H9 (cell line): ENCODE measurements at regions not wholly inside any gene's neighbourhood (a gene's known extent, or its start where the extent isn't known, plus 50 kb on each side); places are given as distances from the start of the nearest gene placed in this dataset.

Experiments used
- DNase-seq: peaks from one replicate; pipeline ENCODE4 v3.0.0-alpha.2; 2017
- H2AFZ ChIP-seq: one replicate; pipeline ENCODE4 v1.6.1; 2013; ENCODE audit warnings: mild to moderate bottlenecking, low read length, control low read depth, moderate library complexity
- H2AK5ac ChIP-seq: 2 replicates; pipeline ENCODE4 v1.6.1; 2013; ENCODE audit warnings: low read length, control low read depth, mixed read lengths; ENCODE audit not compliant: insufficient read length
- H2BK120ac ChIP-seq: one replicate; pipeline ENCODE4 v1.6.1; 2013; ENCODE audit warnings: low read depth, mild to moderate bottlenecking, low read length, control low read depth, inconsistent platforms; ENCODE audit not compliant: poor library complexity, severe bottlenecking
- H2BK12ac ChIP-seq: 2 replicates; pipeline ENCODE4 v1.6.1; 2013; ENCODE audit warnings: low read length, control low read depth, mixed read lengths, low read depth; ENCODE audit not compliant: insufficient read length
- H2BK15ac ChIP-seq: 2 replicates; pipeline ENCODE4 v1.6.1; 2013; ENCODE audit warnings: low read depth, low read length, control low read depth
- H2BK20ac ChIP-seq: one replicate; pipeline ENCODE4 v1.6.1; 2013; ENCODE audit warnings: low read depth, mild to moderate bottlenecking, low read length, control low read depth, inconsistent platforms; ENCODE audit not compliant: poor library complexity, severe bottlenecking
- H2BK5ac ChIP-seq: 2 replicates; pipeline ENCODE4 v1.6.1; 2013; ENCODE audit warnings: low read length, control low read depth, mixed read lengths; ENCODE audit not compliant: insufficient read length
- H3K14ac ChIP-seq: 2 replicates; pipeline ENCODE4 v1.6.1; 2013; ENCODE audit warnings: low read length, control low read depth; ENCODE audit not compliant: insufficient read depth
- H3K18ac ChIP-seq: 2 replicates; pipeline ENCODE4 v1.6.1; 2013; ENCODE audit warnings: low read depth, mild to moderate bottlenecking, mixed read lengths, low read length, control low read depth; ENCODE audit not compliant: insufficient read length
- H3K23ac ChIP-seq: 2 replicates; pipeline ENCODE4 v1.6.1; 2013; ENCODE audit warnings: low read length, control low read depth, mixed read lengths, low read depth; ENCODE audit not compliant: insufficient read length
- H3K23me2 ChIP-seq: 2 replicates; pipeline ENCODE4 v1.6.1; 2013; ENCODE audit warnings: low read depth, mild to moderate bottlenecking, mixed read lengths, low read length, control low read depth; ENCODE audit not compliant: insufficient read length, poor library complexity, severe bottlenecking
- H3K27ac ChIP-seq: 2 replicates; pipeline ENCODE4 v1.5.1; 2013; ENCODE audit warnings: low read length, control low read depth, mixed read lengths, low read depth; ENCODE audit not compliant: insufficient read length
- H3K27me3 ChIP-seq: 2 replicates; pipeline ENCODE4 v1.6.1; 2013; ENCODE audit warnings: low read length, control low read depth, inconsistent platforms; ENCODE audit not compliant: insufficient read depth
- H3K4ac ChIP-seq: 2 replicates; pipeline ENCODE4 v1.6.1; 2013; ENCODE audit warnings: low read depth, mild to moderate bottlenecking, control low read depth, inconsistent platforms, low read length, moderate library complexity
- H3K4me1 ChIP-seq: 2 replicates; pipeline ENCODE4 v1.6.1; 2013; ENCODE audit warnings: low read length, control low read depth, inconsistent platforms; ENCODE audit not compliant: insufficient read depth
- H3K4me2 ChIP-seq: 2 replicates; pipeline ENCODE4 v1.6.1; 2013; ENCODE audit warnings: low read length, control low read depth, mixed read lengths; ENCODE audit not compliant: insufficient read length, insufficient read depth
- H3K56ac ChIP-seq: 2 replicates; pipeline ENCODE4 v1.6.1; 2013; ENCODE audit warnings: low read depth, mild to moderate bottlenecking, mixed read lengths, low read length, control low read depth; ENCODE audit not compliant: insufficient read length
- H3K79me1 ChIP-seq: 2 replicates; pipeline ENCODE4 v1.6.1; 2013; ENCODE audit warnings: low read depth, mild to moderate bottlenecking, moderate library complexity, low read length, control low read depth, inconsistent platforms; ENCODE audit not compliant: insufficient read depth, poor library complexity, severe bottlenecking
- H3K79me2 ChIP-seq: 2 replicates; pipeline ENCODE4 v1.6.1; 2013; ENCODE audit warnings: low read length, control low read depth, inconsistent platforms; ENCODE audit not compliant: insufficient read depth
- H3K9ac ChIP-seq: 2 replicates; pipeline ENCODE4 v1.6.1; 2013; ENCODE audit warnings: low read length, control low read depth, mixed read lengths; ENCODE audit not compliant: insufficient read length; ENCODE audit errors: extremely low read depth
- H3K9me3 ChIP-seq: one replicate; pipeline ENCODE4 v1.6.1; 2013; ENCODE audit warnings: low read depth, low read length, inconsistent platforms; ENCODE audit not compliant: control insufficient read depth
- H3T11ph ChIP-seq: one replicate; pipeline ENCODE4 v1.6.1; 2013; ENCODE audit warnings: mild to moderate bottlenecking, low read length, control low read depth, inconsistent platforms
- H4K20me1 ChIP-seq: one replicate; pipeline ENCODE4 v1.6.1; 2013; ENCODE audit not compliant: control insufficient read depth, insufficient read length, insufficient read depth
- H4K5ac ChIP-seq: 2 replicates; pipeline ENCODE4 v1.6.1; 2013; ENCODE audit warnings: low read depth, mild to moderate bottlenecking, mixed read lengths, low read length, control low read depth; ENCODE audit not compliant: insufficient read length
- H4K8ac ChIP-seq: replicated peaks from 2 replicates; pipeline ENCODE4 v1.6.1; 2013; ENCODE audit warnings: low read length, control low read depth, mixed read lengths, low read depth; ENCODE audit not compliant: insufficient read length
- H4K91ac ChIP-seq: 2 replicates; pipeline ENCODE4 v1.6.1; 2013; ENCODE audit warnings: low read depth, mild to moderate bottlenecking, moderate library complexity, mixed read lengths, low read length, control low read depth; ENCODE audit not compliant: insufficient read length
- H3K27ac Mint-ChIP-seq, 3 experiments: 2 replicates in 2 of 3; 3 replicates in 1 of 3; pipeline ENCODE4 v1.8.0; 2020 to 2021; ENCODE audit warnings: mixed read lengths in 3 of 3, mild to moderate bottlenecking in 1 of 3, moderate library complexity in 1 of 3
- H3K27me3 Mint-ChIP-seq: 2 replicates; pipeline ENCODE4 v1.8.0; 2021; ENCODE audit warnings: low read depth, mild to moderate bottlenecking, moderate library complexity, mixed read lengths
- H3K36me3 Mint-ChIP-seq, 3 experiments: 2 replicates in 2 of 3; 3 replicates in 1 of 3; pipeline ENCODE4 v1.8.0; 2020 to 2021; ENCODE audit warnings: low read depth in 3 of 3, mixed read lengths in 3 of 3; ENCODE audit not compliant: insufficient read depth in 1 of 3
- H3K4me1 Mint-ChIP-seq, 2 experiments: 2 replicates each; pipeline ENCODE4 v1.8.0; 2020; ENCODE audit warnings: mixed read lengths in 2 of 2
- H3K4me3 Mint-ChIP-seq, 2 experiments: 2 replicates in 1 of 2; 3 replicates in 1 of 2; pipeline ENCODE4 v1.8.0; 2020 to 2021; ENCODE audit warnings: mild to moderate bottlenecking in 2 of 2, mixed read lengths in 2 of 2, moderate library complexity in 1 of 2
- H3K9me3 Mint-ChIP-seq, 2 experiments: 2 replicates in 1 of 2; 3 replicates in 1 of 2; pipeline ENCODE4 v1.8.0; 2020; ENCODE audit warnings: mild to moderate bottlenecking in 2 of 2, mixed read lengths in 2 of 2, moderate library complexity in 1 of 2
- CTCF ChIP-seq: fragments of 200-600 bp; sonication (generic); conservative IDR thresholded peaks from 3 replicates; pipeline ENCODE4 v1.8.0; 2021; ENCODE audit warnings: antibody characterized with exemption, mild to moderate bottlenecking
- WGBS: extraction: QIAGEN DNeasy Blood & Tissue Kit; methylation state at CpG from one replicate; pipeline ENCODE4 v1.1.7; 2013; ENCODE audit warnings: missing lambda C conversion rate, low lambda C conversion rate, mixed read lengths; ENCODE audit not compliant: insufficient read length; ENCODE audit errors: extremely low coverage; 5-methylcytosine and 5-hydroxymethylcytosine counted together

DNA sequence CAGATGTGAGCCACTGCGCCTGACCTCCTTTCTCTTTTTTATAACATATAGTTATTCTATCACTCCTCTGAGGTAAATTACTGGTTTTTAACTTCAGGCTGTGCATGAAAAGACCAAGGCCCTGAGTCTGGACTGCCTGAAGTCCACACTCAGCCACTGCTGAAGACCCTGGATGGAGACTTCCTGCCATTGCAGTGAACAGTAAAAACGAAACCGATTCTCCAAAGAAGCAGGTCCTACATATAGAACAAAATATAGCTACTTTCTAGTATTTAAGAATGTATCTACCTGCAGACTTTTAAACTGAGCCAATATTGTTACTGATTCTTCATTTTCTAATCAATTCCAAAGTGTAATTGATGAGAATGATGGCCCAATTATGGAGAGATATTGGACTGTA lies 232.8 kb downstream of the CHRM3 start:
- H3K23me2 ChIP-seq, result no peaks in the 10 kb centered on the region
- WGBS, result no CpG with 5 or more reads among the region's 3 CpGs
- no peak overlapping the region for H3K4me2 ChIP-seq
- no peak overlapping the region for H3K4ac ChIP-seq
- H3K9ac ChIP-seq, result no peak overlapping the region
- no peak overlapping the region for H2AFZ ChIP-seq
- H2BK120ac ChIP-seq, result no peak overlapping the region
- H2BK20ac ChIP-seq, result no peak overlapping the region
- TF ChIP-seq CTCF, result no peak
- H4K8ac ChIP-seq, result no peak overlapping the region
- H3K14ac ChIP-seq, result no peak overlapping the region
- no peak overlapping the region for H2BK5ac ChIP-seq
- H3K27me3 ChIP-seq, result no peaks in the 10 kb centered on the region
- H4K91ac ChIP-seq, result no peak overlapping the region
- Mint-ChIP-seq H3K36me3 (peaks cover 0 to 9% (median 4%) of the 10 kb centered on the region in 3 experiments; a peak in 5 of 7 replicates), H3K27ac (no peak overlapping the region), H3K4me3 (no peak overlapping the region; a peak in 1 of 5 replicates), H3K9me3 (peaks cover 4 to 14% of the 10 kb centered on the region in 2 experiments; a peak in 4 of 5 replicates), H3K4me1 (peaks cover 5% of the 10 kb centered on the region in 2 experiments), H3K27me3 (no peaks in the 10 kb centered on the region)
- H4K5ac ChIP-seq, result no peak overlapping the region
- H3K23ac ChIP-seq, result no peak overlapping the region
- H3K56ac ChIP-seq, result no peak overlapping the region
- H2AK5ac ChIP-seq, result no peak overlapping the region
- H3T11ph ChIP-seq, result no peak overlapping the region
- no peak overlapping the region for H2BK12ac ChIP-seq
- H3K4me1 ChIP-seq, result peaks cover 2% of the 10 kb centered on the region; the same call in 1 of the 2 replicates
- H3K79me1 ChIP-seq, result no peaks in the 10 kb centered on the region
- no peaks in the 10 kb centered on the region for H4K20me1 ChIP-seq
- no peak for DNase-seq
- H3K79me2 ChIP-seq, result no peaks in the 10 kb centered on the region
- no peak overlapping the region for H3K27ac ChIP-seq
- H3K18ac ChIP-seq, result no peak overlapping the region
- H3K9me3 ChIP-seq, result no peaks in the 10 kb centered on the region
- H2BK15ac ChIP-seq, result no peak overlapping the region
